ENCODE measurements at regions not wholly inside any gene's neighbourhood (a gene's known extent, or its start where the extent isn't known, plus 50 kb on each side); places are given as distances from the start of the nearest gene placed in this dataset.

GRCh38 chr17:79404136-79404911 is 206.5 kb downstream of the RBFOX3 start:
- H4K8ac ChIP-seq (replicated peaks; ENCODE audit: insufficient read length, low read depth, low read length): no peak overlapping the region
- H3K4me1 Mint-ChIP-seq: peaks cover 27 to 33% of the 10 kb centered on the region in 2 experiments
- no peak overlapping the region for H3K18ac ChIP-seq (ENCODE audit: insufficient read length, low read depth, low read length)
- H3K4me1 ChIP-seq (ENCODE audit: insufficient read depth, low read length): no peaks in the 10 kb centered on the region
- no CpG with 5 or more reads among the region's 16 CpGs for WGBS (ENCODE audit: extremely low coverage, insufficient read length, low lambda C conversion rate)
- H4K5ac ChIP-seq (ENCODE audit: insufficient read length, low read depth, low read length): no peak overlapping the region
- no peaks in the 10 kb centered on the region for H3K79me1 ChIP-seq (ENCODE audit: insufficient read depth, low read depth, low read length, poor library complexity, severe bottlenecking)
- peaks cover 8% of the 10 kb centered on the region; the same call in 1 of the 2 replicates for H3K27me3 ChIP-seq (ENCODE audit: insufficient read depth, low read length)
- H3K23me2 ChIP-seq (ENCODE audit: insufficient read length, low read depth, low read length, poor library complexity, severe bottlenecking): peaks cover 13% of the 10 kb centered on the region
- no peak overlapping the region; a peak in 1 of 5 replicates for H3K4me3 Mint-ChIP-seq
- no peak overlapping the region for H2BK20ac ChIP-seq (ENCODE audit: low read depth, low read length, poor library complexity, severe bottlenecking)
- no peak overlapping the region for H3K4me2 ChIP-seq (ENCODE audit: insufficient read depth, insufficient read length, low read length)
- no peak overlapping the region for H2BK5ac ChIP-seq (ENCODE audit: insufficient read length, low read length)
- H3K79me2 ChIP-seq (ENCODE audit: insufficient read depth, low read length): no peaks in the 10 kb centered on the region
- no peak overlapping the region for H2AFZ ChIP-seq (ENCODE audit: low read length)
- no peak overlapping the region for H3K9ac ChIP-seq (ENCODE audit: extremely low read depth, insufficient read length, low read length)
- no peak overlapping the region for H4K91ac ChIP-seq (ENCODE audit: insufficient read length, low read depth, low read length)
- no peak overlapping the region for H2BK12ac ChIP-seq (ENCODE audit: insufficient read length, low read depth, low read length)
- no peak overlapping the region for H2BK120ac ChIP-seq (ENCODE audit: low read depth, low read length, poor library complexity, severe bottlenecking)
- no peak overlapping the region for H2BK15ac ChIP-seq (ENCODE audit: low read depth, low read length)
- H3K9me3 ChIP-seq (ENCODE audit: control insufficient read depth, low read depth, low read length): no peaks in the 10 kb centered on the region
- H3K27me3 Mint-ChIP-seq (ENCODE audit: low read depth): peaks cover 70% of the 10 kb centered on the region
- H3K4ac ChIP-seq (ENCODE audit: low read depth, low read length): no peak overlapping the region
- no peak overlapping the region for H3K56ac ChIP-seq (ENCODE audit: insufficient read length, low read depth, low read length)
- H3K27ac ChIP-seq (ENCODE audit: insufficient read length, low read depth, low read length): no peak overlapping the region
- no peak overlapping the region for H3K23ac ChIP-seq (ENCODE audit: insufficient read length, low read depth, low read length)
- H3K36me3 Mint-ChIP-seq (ENCODE audit: insufficient read depth in 1 of 3, low read depth in 3 of 3): no peaks in the 10 kb centered on the region
- no peak for DNase-seq
- H3K9me3 Mint-ChIP-seq: no peaks in the 10 kb centered on the region; a peak in 1 of 5 replicates
- H4K20me1 ChIP-seq (ENCODE audit: control insufficient read depth, insufficient read depth, insufficient read length): no peaks in the 10 kb centered on the region
- no peak overlapping the region for H3T11ph ChIP-seq (ENCODE audit: low read length)
- no peak overlapping the region for H2AK5ac ChIP-seq (ENCODE audit: insufficient read length, low read length)
- TF ChIP-seq CTCF (conservative IDR thresholded peaks at IDR 0.05): no peak
- no peak overlapping the region for H3K14ac ChIP-seq (ENCODE audit: insufficient read depth, low read length)
- peak overlapping the region in 1 of 3 experiments; percentile 62; a peak in 2 of 7 replicates for H3K27ac Mint-ChIP-seq

Data from H9 (cell line).